ENCODE measurements at regions not wholly inside any gene's neighbourhood (a gene's known extent, or its start where the extent isn't known, plus 50 kb on each side); places are given as distances from the start of the nearest gene placed in this dataset.
"Not testable (repeated sequence)": the region's sequence is repeated elsewhere in the genome, so short reads cannot be mapped to it uniquely, and the experiment has no call there.

GRCh38 chr7:128616799-128617198 lies 55.3 kb upstream of the GARIN1A start:
- POLR2A ChIA-PET; H3K9me3 ChIP-seq (replicated peaks; ENCODE audit: control insufficient read depth, insufficient read depth, low read length); H3K27ac ChIP-seq (ENCODE audit: insufficient read depth, low read depth, low read length); H3K9me1 ChIP-seq (replicated peaks; ENCODE audit: control insufficient read depth, extremely low read depth, insufficient read depth, low read length); H3K36me3 ChIP-seq (ENCODE audit: control insufficient read depth in 2 of 2, extremely low read depth in 1 of 2, insufficient read depth in 2 of 2, low read length in 2 of 2); H4K20me1 ChIP-seq (replicated peaks; ENCODE audit: control insufficient read depth, extremely low read depth, insufficient read depth, low read length); H3K27me3 ChIP-seq (ENCODE audit: control insufficient read depth in 2 of 2, insufficient read depth in 2 of 2, low read length in 2 of 2); H3K9ac ChIP-seq (replicated peaks; ENCODE audit: extremely low read depth, insufficient read depth, low read length); H3K4me3 ChIP-seq (replicated peaks in 1 of 3; ENCODE audit: insufficient read depth in 1 of 3, low read depth in 1 of 3, low read length in 3 of 3); H3K4me2 ChIP-seq (ENCODE audit: insufficient read depth, low read length); DNase-seq (ENCODE audit: low read depth, low spot score); dilution Hi-C loops (cut with MboI; ENCODE audit: extremely low pct_ligation_motif_present, low sequenced_read_pairs); H2AFZ ChIP-seq (ENCODE audit: low read depth, low read length); intact Hi-C loops (cut with micrococcal nuclease); H3K4me1 ChIP-seq (ENCODE audit: control insufficient read depth, extremely low read depth, insufficient read depth, low read length); H3K79me2 ChIP-seq (ENCODE audit: control insufficient read depth, insufficient read depth, low read length); FAIRE-seq; CTCF ChIA-PET; BruUV-seq (replicated peaks): not testable (repeated sequence)
